ENCODE measurements at regions not wholly inside any gene's neighbourhood (a gene's known extent, or its start where the extent isn't known, plus 50 kb on each side); places are given as distances from the start of the nearest gene placed in this dataset.

GRCh38 chr9:13377171-13377925 lies 97.9 kb upstream of the MPDZ start:
- H3K4me1 ChIP-seq (ENCODE audit: control insufficient read depth, insufficient read depth, low read length), result 0 out of 2 replicates have a peak, but pooled peaks cover 5% of the 10 kb centered on the region
- no peak overlapping the region for H3K4me3 ChIP-seq (ENCODE audit: low read depth, low read length)
- TF ChIP-seq ZNF549 (tag by site-specific recombination; IDR thresholded peaks at IDR 0.05), result no peak
- no peak for TF ChIP-seq ZNF112 (tag by site-specific recombination; IDR thresholded peaks at IDR 0.05)
- TF ChIP-seq ZNF221 (tag by site-specific recombination; IDR thresholded peaks at IDR 0.05; ENCODE audit: borderline replicate concordance), result no peak
- 0 out of 2 replicates have a peak, but pooled peaks have one; percentile 29 for TF ChIP-seq ZNF335 (tag by site-specific recombination; conservative IDR thresholded peaks at IDR 0.05)
- no peak for TF ChIP-seq ZNF274 (IDR thresholded peaks at IDR 0.05; ENCODE audit: low read length)
- no peak for TF ChIP-seq ZNF274 (tag by site-specific recombination; IDR thresholded peaks at IDR 0.05; ENCODE audit: borderline replicate concordance)
- no peaks in the 10 kb centered on the region for H3K36me3 ChIP-seq (ENCODE audit: control insufficient read depth in 2 of 2, insufficient read depth in 1 of 2, low read length in 2 of 2)
- no peak overlapping the region for H3K27ac ChIP-seq (ENCODE audit: extremely low read depth, low read depth, low read length)
- POLR2A ChIA-PET, result no interaction called here
- CTCF ChIA-PET, result interaction anchor here (0.9 to 1.1 kb wide), 2 partner anchors 12 to 26 kb away, joined by 3 read pairs; no protein-coding TSS in a partner anchor
- no peaks in the 10 kb centered on the region for H3K9me3 ChIP-seq (ENCODE audit: control insufficient read depth, insufficient read depth, low read depth, low read length)

DNA sequence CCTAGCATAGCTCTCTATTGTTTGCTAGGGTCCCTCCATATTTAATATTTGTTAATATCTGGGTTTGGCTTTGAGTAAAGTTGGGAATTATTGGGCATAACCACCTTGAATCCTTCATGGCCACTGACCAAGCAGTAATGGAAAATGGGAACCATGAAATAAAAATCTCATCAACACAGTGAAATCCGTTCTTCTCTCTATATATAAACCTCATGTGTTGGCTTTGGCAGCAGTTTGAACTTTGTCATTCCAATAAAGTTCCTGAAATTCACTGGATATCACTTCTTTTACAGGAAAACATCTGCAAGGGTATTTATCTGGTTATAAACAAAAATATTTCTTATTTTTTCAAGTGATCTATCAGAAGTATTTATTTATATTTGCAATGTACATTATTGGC lies 93.0 kb upstream of the MPDZ start:
- ChIA-PET CTCF (no interaction called here), POLR2A (interaction anchor here (0.6 kb wide), 1 partner anchor 730 kb away, joined by 3 read pairs; no protein-coding TSS in a partner anchor)
- TF ChIP-seq ZBTB7A (tag by site-specific recombination; IDR thresholded peaks at IDR 0.05; ENCODE audit: low read depth), result no peak
- no peak for TF ChIP-seq ZFP37 (tag by site-specific recombination; IDR thresholded peaks at IDR 0.05)
- no peak for TF ChIP-seq ZNF211 (tag by site-specific recombination; IDR thresholded peaks at IDR 0.05; ENCODE audit: low read depth)
- TF ChIP-seq ZNF114 (tag by site-specific recombination; IDR thresholded peaks at IDR 0.05), result no peak
- TF ChIP-seq ZNF133 (tag by site-specific recombination; IDR thresholded peaks at IDR 0.05), result no peak
- TF ChIP-seq KLF7 (tag by site-specific recombination; IDR thresholded peaks at IDR 0.05; ENCODE audit: borderline replicate concordance), result no peak
- no peak for TF ChIP-seq ZNF830 (tag by site-specific recombination; IDR thresholded peaks at IDR 0.05; ENCODE audit: low read depth)
- TF ChIP-seq GLI2 (tag by site-specific recombination; IDR thresholded peaks at IDR 0.05; ENCODE audit: borderline replicate concordance, low read depth), result no peak
- no peak for TF ChIP-seq SETDB1 (IDR thresholded peaks at IDR 0.05; ENCODE audit: insufficient read length, low read length)
- Histone ChIP-seq H3K4me3 (ENCODE audit: low read depth, low read length) (no peak overlapping the region), H3K27ac (ENCODE audit: extremely low read depth, low read depth, low read length) (no peak overlapping the region), H3K9me3 (ENCODE audit: control insufficient read depth, insufficient read depth, low read depth, low read length) (no peaks in the 10 kb centered on the region), H3K4me1 (ENCODE audit: control insufficient read depth, insufficient read depth, low read length) (0 out of 2 replicates have a peak, but pooled peaks cover 5% of the 10 kb centered on the region), H3K36me3 (ENCODE audit: control insufficient read depth in 2 of 2, insufficient read depth in 1 of 2, low read length in 2 of 2) (no peaks in the 10 kb centered on the region)

DNA sequence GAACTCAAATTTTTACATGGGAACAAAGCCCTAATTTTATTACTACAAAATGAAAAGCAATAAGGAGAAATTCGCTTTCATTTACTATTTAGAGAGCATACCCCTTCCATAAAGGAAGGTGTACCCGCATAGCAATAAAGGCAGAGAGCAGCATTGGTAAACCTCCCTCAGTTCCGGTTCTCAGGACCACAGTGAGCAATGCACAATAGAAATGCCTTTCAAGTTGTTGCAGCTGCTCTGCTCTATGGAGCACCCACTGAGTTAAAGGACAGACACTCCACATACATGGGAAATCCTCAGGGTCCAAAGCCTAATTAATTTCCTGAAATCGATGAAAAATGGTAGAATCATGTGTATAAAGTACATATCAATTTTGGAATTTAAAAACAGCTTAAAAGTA lies 89.9 kb upstream of the MPDZ start:
- ChIA-PET POLR2A (no interaction called here), CTCF (interaction anchor here (1.0 kb wide), 1 partner anchor 18 kb away, joined by 3 read pairs; no protein-coding TSS in a partner anchor)
- TF ChIP-seq ZNF292 (tag by site-specific recombination; IDR thresholded peaks at IDR 0.05; ENCODE audit: borderline replicate concordance, low read depth) (no peak), ZNF280C (tag by site-specific recombination; IDR thresholded peaks at IDR 0.05) (no peak), ZBTB8A (tag by site-specific recombination; IDR thresholded peaks at IDR 0.05) (no peak), ZBTB44 (tag by site-specific recombination; IDR thresholded peaks at IDR 0.05) (no peak)
- Histone ChIP-seq H3K9me3 (ENCODE audit: control insufficient read depth, insufficient read depth, low read depth, low read length) (no peaks in the 10 kb centered on the region), H3K27ac (ENCODE audit: extremely low read depth, low read depth, low read length) (no peak overlapping the region), H3K36me3 (ENCODE audit: control insufficient read depth in 2 of 2, insufficient read depth in 1 of 2, low read length in 2 of 2) (no peaks in the 10 kb centered on the region), H3K4me1 (ENCODE audit: control insufficient read depth, insufficient read depth, low read length) (0 out of 2 replicates have a peak, but pooled peaks cover 4% of the 10 kb centered on the region), H3K4me3 (ENCODE audit: low read depth, low read length) (no peak overlapping the region)

All from HEK293 (cell line).